ENCODE measurements at regions not wholly inside any gene's neighbourhood (a gene's known extent, or its start where the extent isn't known, plus 50 kb on each side); places are given as distances from the start of the nearest gene placed in this dataset.

DNA sequence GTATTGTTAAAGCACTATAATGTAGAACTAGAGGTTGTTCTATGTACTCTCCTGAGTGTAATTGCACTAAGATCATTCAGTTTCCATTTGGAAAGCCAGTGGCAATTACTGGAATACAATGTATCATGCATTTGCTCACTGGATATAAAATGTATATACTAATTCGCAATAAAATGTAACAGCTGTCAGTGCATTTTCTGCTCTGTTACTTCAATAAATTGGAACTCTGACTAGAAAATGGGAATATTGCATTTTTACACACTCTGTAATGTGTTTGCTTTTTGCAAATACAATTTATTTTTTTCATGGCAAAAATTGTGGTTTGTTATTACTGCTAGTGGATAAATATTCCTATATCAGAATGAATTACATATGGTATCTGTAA lies 893.8 kb upstream of the POU3F3 start:
- TF ChIP-seq SMC3 (conservative IDR thresholded peaks at IDR 0.05; ENCODE audit: poor library complexity), result no peak
- no peak for TF ChIP-seq POLR2AphosphoS5 (IDR thresholded peaks at IDR 0.05)
- TF ChIP-seq, protein P1, sequence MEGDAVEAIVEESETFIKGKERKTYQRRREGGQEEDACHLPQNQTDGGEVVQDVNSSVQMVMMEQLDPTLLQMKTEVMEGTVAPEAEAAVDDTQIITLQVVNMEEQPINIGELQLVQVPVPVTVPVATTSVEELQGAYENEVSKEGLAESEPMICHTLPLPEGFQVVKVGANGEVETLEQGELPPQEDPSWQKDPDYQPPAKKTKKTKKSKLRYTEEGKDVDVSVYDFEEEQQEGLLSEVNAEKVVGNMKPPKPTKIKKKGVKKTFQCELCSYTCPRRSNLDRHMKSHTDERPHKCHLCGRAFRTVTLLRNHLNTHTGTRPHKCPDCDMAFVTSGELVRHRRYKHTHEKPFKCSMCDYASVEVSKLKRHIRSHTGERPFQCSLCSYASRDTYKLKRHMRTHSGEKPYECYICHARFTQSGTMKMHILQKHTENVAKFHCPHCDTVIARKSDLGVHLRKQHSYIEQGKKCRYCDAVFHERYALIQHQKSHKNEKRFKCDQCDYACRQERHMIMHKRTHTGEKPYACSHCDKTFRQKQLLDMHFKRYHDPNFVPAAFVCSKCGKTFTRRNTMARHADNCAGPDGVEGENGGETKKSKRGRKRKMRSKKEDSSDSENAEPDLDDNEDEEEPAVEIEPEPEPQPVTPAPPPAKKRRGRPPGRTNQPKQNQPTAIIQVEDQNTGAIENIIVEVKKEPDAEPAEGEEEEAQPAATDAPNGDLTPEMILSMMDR (IDR thresholded peaks at IDR 0.05; ENCODE audit: poor library complexity, severe bottlenecking), result no peak
